T-cell (primary cell): ENCODE measurements at regions not wholly inside any gene's neighbourhood (a gene's known extent, or its start where the extent isn't known, plus 50 kb on each side); places are given as distances from the start of the nearest gene placed in this dataset.

ENCODE experiments used
- ATAC-seq, 4 experiments: fragments of 200-7000 bp in 3 of 4; fragments of 150-1000 bp in 1 of 4; cut with Tn5 transposase; replicated peaks in 1 of 4; 1 replicate in 3 of 4; 2 replicates in 1 of 4; pipeline ENCODE4 v1.10.0; 2021; ENCODE audit warnings: moderate library complexity in 3 of 4, mild to moderate bottlenecking in 2 of 4, moderate number of reproducible peaks in 1 of 4
- CTCF ChIA-PET, 2 donors: fragments of 300-600 bp; sonication (Branson Sonifier 250); formaldehyde crosslinking; loops; one replicate each; lab custom pipeline; 2022; ENCODE audit warnings: antibody characterized with exemption in 2 of 2; lab: Charles Lee
- POLR2A ChIA-PET, 2 donors: fragments of 300-600 bp; sonication (Branson Sonifier 250); formaldehyde crosslinking; loops; one replicate each; lab custom pipeline; 2022; ENCODE audit warnings: antibody characterized with exemption in 2 of 2; lab: Charles Lee
- DNase-seq, 35 experiments: peaks; one replicate each; pipeline versions ENCODE4 v3.0.0 to v3.0.0-alpha.2; 2013 to 2023
- H3K27ac ChIP-seq: one replicate; pipeline ENCODE4 v1.5.1; 2013; ENCODE audit warnings: low read length
- H3K27me3 ChIP-seq, 2 experiments: replicated peaks in 1 of 2; 1 replicate in 1 of 2; 2 replicates in 1 of 2; pipeline versions ENCODE4 v1.6.1 to v1.7.0; 2013; ENCODE audit warnings: low read length in 1 of 2, mixed read lengths in 1 of 2; ENCODE audit not compliant: control insufficient read depth in 2 of 2, insufficient read depth in 2 of 2; ENCODE audit errors: extremely low read depth in 1 of 2
- H3K36me3 ChIP-seq, 2 donors: 1 replicate in 1 of 2; 2 replicates in 1 of 2; pipeline versions ENCODE4 v1.6.1 to v1.7.0; 2013; ENCODE audit warnings: low read length in 1 of 2; ENCODE audit not compliant: control insufficient read depth in 2 of 2, insufficient read depth in 1 of 2; ENCODE audit errors: extremely low read depth in 1 of 2
- H3K4me1 ChIP-seq, 2 experiments: 1 replicate in 1 of 2; 2 replicates in 1 of 2; pipeline versions ENCODE4 v1.6.1 to v1.7.0; 2013; ENCODE audit warnings: low read length in 2 of 2, mixed read lengths in 1 of 2; ENCODE audit not compliant: insufficient read depth in 2 of 2, control insufficient read depth in 1 of 2; ENCODE audit errors: extremely low read depth in 1 of 2
- H3K4me3 ChIP-seq, 2 donors: 1 replicate in 1 of 2; 2 replicates in 1 of 2; pipeline versions ENCODE4 v1.5.1 to v1.7.0; 2013; ENCODE audit warnings: mild to moderate bottlenecking in 2 of 2, low read length in 1 of 2, moderate library complexity in 1 of 2; ENCODE audit not compliant: control insufficient read depth in 1 of 2; ENCODE audit errors: extremely low read depth in 1 of 2
- H3K9me3 ChIP-seq: 2 replicates; pipeline ENCODE4 v1.7.0; 2013
- H3K27ac Mint-ChIP-seq, 2 donors: one replicate each; pipeline ENCODE4 v1.8.0; 2020 to 2021; ENCODE audit warnings: mild to moderate bottlenecking in 2 of 2, mixed read lengths in 2 of 2
- H3K27me3 Mint-ChIP-seq, 2 donors: one replicate each; pipeline ENCODE4 v1.8.0; 2021 to 2022; ENCODE audit warnings: mixed read lengths in 2 of 2
- H3K36me3 Mint-ChIP-seq: one replicate; pipeline ENCODE4 v1.8.0; 2021; ENCODE audit warnings: mixed read lengths
- H3K4me1 Mint-ChIP-seq, 3 donors: one replicate each; pipeline ENCODE4 v1.8.0; 2020 to 2022; ENCODE audit warnings: mixed read lengths in 3 of 3, mild to moderate bottlenecking in 1 of 3
- H3K4me3 Mint-ChIP-seq, 3 donors: one replicate each; pipeline ENCODE4 v1.8.0; 2020 to 2022; ENCODE audit warnings: mild to moderate bottlenecking in 3 of 3, mixed read lengths in 3 of 3, moderate library complexity in 3 of 3
- H3K9me3 Mint-ChIP-seq, 3 donors: one replicate each; pipeline ENCODE4 v1.8.0; 2020 to 2022; ENCODE audit warnings: mixed read lengths in 3 of 3
- WGBS: methylation state at CpG from one replicate; pipeline ENCODE4 v1.1.5; 2013; ENCODE audit warnings: missing lambda C conversion rate; ENCODE audit not compliant: insufficient coverage; 5-methylcytosine and 5-hydroxymethylcytosine counted together

- Mint-ChIP-seq H3K4me3 (no peak overlapping the region), H3K27me3 (no peaks in the 10 kb centered on the region), H3K4me1 (no peaks in the 10 kb centered on the region), H3K36me3 (no peaks in the 10 kb centered on the region), H3K27ac (no peak overlapping the region), H3K9me3 (peaks cover 0 to 6% (median 3%) of the 10 kb centered on the region in 3 donors)
- CTCF ChIA-PET = no interaction called here
- DNase-seq (no peak), ATAC-seq (no peak)
- Histone ChIP-seq H3K4me1 (no peaks in the 10 kb centered on the region), H3K27ac (no peak overlapping the region), H3K9me3 (no peaks in the 10 kb centered on the region), H3K36me3 (no peaks in the 10 kb centered on the region), H3K4me3 (no peak overlapping the region), H3K27me3 (no peaks in the 10 kb centered on the region)
- POLR2A ChIA-PET = no interaction called here
- WGBS = no CpG with 5 or more reads among the region's 1 CpG
Measured at GRCh38 chr7:41148521-41148951, 554.4 kb downstream of the INHBA start.

- CTCF ChIA-PET = no interaction called here
- peaks cover 0 to 6% (median 3%) of the 10 kb centered on the region in 3 donors for H3K9me3 Mint-ChIP-seq
- Histone ChIP-seq H3K27ac (no peak overlapping the region), H3K27me3 (no peaks in the 10 kb centered on the region), H3K36me3 (no peaks in the 10 kb centered on the region), H3K4me3 (no peak overlapping the region), H3K9me3 (no peaks in the 10 kb centered on the region), H3K4me1 (no peaks in the 10 kb centered on the region)
- no peak overlapping the region for H3K27ac Mint-ChIP-seq
- DNase-seq (no peak), ATAC-seq (no peak)
- no peaks in the 10 kb centered on the region for H3K4me1 Mint-ChIP-seq
- no peaks in the 10 kb centered on the region for H3K36me3 Mint-ChIP-seq
- no peaks in the 10 kb centered on the region for H3K27me3 Mint-ChIP-seq
- H3K4me3 Mint-ChIP-seq = no peak overlapping the region
- WGBS = 93% methylated on average over 3 of the region's 3 CpGs
- POLR2A ChIA-PET = no interaction called here
Measured at GRCh38 chr7:41147606-41148485, 555.0 kb downstream of the INHBA start.

- WGBS = no CpG with 5 or more reads among the region's 3 CpGs
- Histone ChIP-seq H3K36me3 (no peaks in the 10 kb centered on the region), H3K27me3 (no peaks in the 10 kb centered on the region), H3K9me3 (no peaks in the 10 kb centered on the region), H3K4me1 (no peaks in the 10 kb centered on the region), H3K27ac (no peak overlapping the region), H3K4me3 (no peak overlapping the region)
- H3K4me1 Mint-ChIP-seq = no peaks in the 10 kb centered on the region
- H3K36me3 Mint-ChIP-seq = no peaks in the 10 kb centered on the region
- H3K27me3 Mint-ChIP-seq = no peaks in the 10 kb centered on the region
- ChIA-PET CTCF (no interaction called here), POLR2A (no interaction called here)
- no peak overlapping the region for H3K4me3 Mint-ChIP-seq
- no peak for DNase-seq
- H3K27ac Mint-ChIP-seq = no peak overlapping the region
- ATAC-seq = no peak
- H3K9me3 Mint-ChIP-seq = peaks cover 0 to 6% (median 3%) of the 10 kb centered on the region in 3 donors
Measured at GRCh38 chr7:41146429-41146828, 556.5 kb downstream of the INHBA start.

- H3K27ac ChIP-seq = no peak overlapping the region
- Mint-ChIP-seq H3K4me3 (no peak overlapping the region), H3K27me3 (no peaks in the 10 kb centered on the region), H3K9me3 (peaks cover 0 to 6% (median 3%) of the 10 kb centered on the region in 3 donors), H3K36me3 (no peaks in the 10 kb centered on the region), H3K27ac (no peak overlapping the region), H3K4me1 (no peaks in the 10 kb centered on the region)
- DNase-seq = no peak
- no peaks in the 10 kb centered on the region for H3K36me3 ChIP-seq
- no peaks in the 10 kb centered on the region for H3K9me3 ChIP-seq
- no peak for ATAC-seq
- ChIA-PET POLR2A (no interaction called here), CTCF (no interaction called here)
- no peaks in the 10 kb centered on the region for H3K27me3 ChIP-seq
- no CpG with 5 or more reads among the region's 3 CpGs for WGBS
- H3K4me3 ChIP-seq = no peak overlapping the region
- no peaks in the 10 kb centered on the region for H3K4me1 ChIP-seq
Measured at GRCh38 chr7:41145656-41146055, 557.2 kb downstream of the INHBA start.

- H3K4me3 ChIP-seq = no peak overlapping the region
- Mint-ChIP-seq H3K27ac (no peak overlapping the region), H3K36me3 (no peaks in the 10 kb centered on the region), H3K4me1 (no peaks in the 10 kb centered on the region), H3K27me3 (no peaks in the 10 kb centered on the region), H3K9me3 (peaks cover 0 to 7% (median 0%) of the 10 kb centered on the region in 3 donors), H3K4me3 (no peak overlapping the region)
- H3K9me3 ChIP-seq = no peaks in the 10 kb centered on the region
- H3K27ac ChIP-seq = no peak overlapping the region
- no peak for ATAC-seq
- H3K36me3 ChIP-seq = no peaks in the 10 kb centered on the region
- H3K27me3 ChIP-seq = no peaks in the 10 kb centered on the region
- no peaks in the 10 kb centered on the region for H3K4me1 ChIP-seq
- CTCF ChIA-PET = no interaction called here
- POLR2A ChIA-PET = no interaction called here
- no peak for DNase-seq
Measured at GRCh38 chr7:41142904-41143473, 559.9 kb downstream of the INHBA start.

- H3K27ac ChIP-seq = no peak overlapping the region
- CTCF ChIA-PET = no interaction called here
- no peaks in the 10 kb centered on the region for H3K9me3 ChIP-seq
- no peaks in the 10 kb centered on the region for H3K36me3 Mint-ChIP-seq
- H3K4me1 ChIP-seq = no peaks in the 10 kb centered on the region
- no peaks in the 10 kb centered on the region for H3K4me1 Mint-ChIP-seq
- H3K4me3 Mint-ChIP-seq = no peak overlapping the region
- H3K36me3 ChIP-seq = no peaks in the 10 kb centered on the region
- ATAC-seq (no peak), DNase-seq (no peak)
- H3K4me3 ChIP-seq = no peak overlapping the region
- WGBS = 80% methylated on average over 1 of the region's 5 CpGs
- peaks cover 0 to 4% (median 0%) of the 10 kb centered on the region in 3 donors for H3K9me3 Mint-ChIP-seq
- no peaks in the 10 kb centered on the region for H3K27me3 ChIP-seq
- POLR2A ChIA-PET = interaction anchor here in 1 of 2 donors (0.5 to 0.6 kb wide), 2 partner anchors 232 to 339 kb away, joined by 3 to 7 read pairs; no protein-coding TSS in a partner anchor
- no peak overlapping the region for H3K27ac Mint-ChIP-seq
- H3K27me3 Mint-ChIP-seq = no peaks in the 10 kb centered on the region
Measured at GRCh38 chr7:41139789-41140188, 563.1 kb downstream of the INHBA start.
